Cardiac fibroblast (primary cell): ENCODE measurements at regions not wholly inside any gene's neighbourhood (a gene's known extent, or its start where the extent isn't known, plus 50 kb on each side); places are given as distances from the start of the nearest gene placed in this dataset.

Source experiments
- DNase-seq, 2 donors: peaks; one replicate each; pipeline versions ENCODE4 v3.0.0 to v3.0.0-alpha.2; 2010; ENCODE audit warnings: low read depth in 2 of 2
- H3K4me3 ChIP-seq, 2 donors: replicated peaks in 1 of 2; 1 replicate in 1 of 2; 2 replicates in 1 of 2; pipeline ENCODE4 v1.5.1; 2011; ENCODE audit warnings: low read depth in 2 of 2, low read length in 2 of 2, mild to moderate bottlenecking in 2 of 2, moderate library complexity in 1 of 2
- TF ChIP-seq, protein P1 (sequence below): IDR thresholded peaks from one replicate; pipeline ENCODE4 v1.5.1; 2011; ENCODE audit warnings: low read depth, mild to moderate bottlenecking, low read length, inconsistent platforms

GRCh38 chr13:107075576-107075975, 507.6 kb upstream of the ARGLU1 start:
- no peak for DNase-seq
- no peak overlapping the region for H3K4me3 ChIP-seq
- TF ChIP-seq, protein P1, sequence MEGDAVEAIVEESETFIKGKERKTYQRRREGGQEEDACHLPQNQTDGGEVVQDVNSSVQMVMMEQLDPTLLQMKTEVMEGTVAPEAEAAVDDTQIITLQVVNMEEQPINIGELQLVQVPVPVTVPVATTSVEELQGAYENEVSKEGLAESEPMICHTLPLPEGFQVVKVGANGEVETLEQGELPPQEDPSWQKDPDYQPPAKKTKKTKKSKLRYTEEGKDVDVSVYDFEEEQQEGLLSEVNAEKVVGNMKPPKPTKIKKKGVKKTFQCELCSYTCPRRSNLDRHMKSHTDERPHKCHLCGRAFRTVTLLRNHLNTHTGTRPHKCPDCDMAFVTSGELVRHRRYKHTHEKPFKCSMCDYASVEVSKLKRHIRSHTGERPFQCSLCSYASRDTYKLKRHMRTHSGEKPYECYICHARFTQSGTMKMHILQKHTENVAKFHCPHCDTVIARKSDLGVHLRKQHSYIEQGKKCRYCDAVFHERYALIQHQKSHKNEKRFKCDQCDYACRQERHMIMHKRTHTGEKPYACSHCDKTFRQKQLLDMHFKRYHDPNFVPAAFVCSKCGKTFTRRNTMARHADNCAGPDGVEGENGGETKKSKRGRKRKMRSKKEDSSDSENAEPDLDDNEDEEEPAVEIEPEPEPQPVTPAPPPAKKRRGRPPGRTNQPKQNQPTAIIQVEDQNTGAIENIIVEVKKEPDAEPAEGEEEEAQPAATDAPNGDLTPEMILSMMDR = no peak

DNA sequence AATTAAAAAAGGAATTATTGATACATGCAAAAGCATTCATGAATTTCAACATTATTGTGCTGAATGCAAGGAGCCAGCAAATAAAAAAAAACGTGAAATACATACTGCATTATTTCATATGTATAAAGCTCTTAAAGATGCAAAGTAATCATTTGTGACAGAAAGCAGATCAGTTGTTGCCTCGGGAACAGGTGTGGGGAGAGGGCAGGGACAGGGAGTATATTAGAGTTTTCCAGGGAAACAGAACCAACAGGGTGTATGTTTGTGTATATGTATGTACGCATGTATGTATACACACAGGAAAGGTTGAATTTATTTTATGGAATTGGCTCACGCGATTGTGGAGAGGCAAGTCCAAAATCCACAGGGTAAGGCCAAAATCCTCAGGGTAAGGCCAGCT, 502.9 kb upstream of the ARGLU1 start:
- H3K4me3 ChIP-seq = no peak overlapping the region
- no peak for DNase-seq
- TF ChIP-seq, protein P1 = no peak

GRCh38 chr13:107069108-107069776, 501.3 kb upstream of the ARGLU1 start:
- TF ChIP-seq, protein P1 = no peak
- no peak overlapping the region for H3K4me3 ChIP-seq
- no peak for DNase-seq

DNA sequence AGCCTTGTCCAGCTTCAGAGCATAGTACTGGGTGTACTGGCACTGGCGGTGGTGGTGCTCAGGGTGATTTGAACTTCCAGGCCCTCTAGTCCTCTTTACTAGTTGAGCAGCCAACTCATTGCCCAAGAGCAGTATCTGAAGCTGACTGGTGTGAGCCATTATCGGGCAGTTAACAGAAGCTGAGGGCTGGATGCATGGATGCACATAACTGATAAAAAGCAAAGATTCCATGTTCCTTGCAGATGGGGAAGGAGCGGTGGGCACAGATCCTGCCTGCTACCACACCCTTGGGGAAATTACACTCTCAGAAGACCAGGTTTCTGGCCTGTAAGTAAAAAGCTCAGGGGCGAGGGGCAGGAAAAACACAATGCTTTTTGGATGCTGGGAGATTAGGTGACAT, 499.4 kb upstream of the ARGLU1 start:
- no peak overlapping the region for H3K4me3 ChIP-seq
- TF ChIP-seq, protein P1 = no peak
- DNase-seq = no peak

DNA sequence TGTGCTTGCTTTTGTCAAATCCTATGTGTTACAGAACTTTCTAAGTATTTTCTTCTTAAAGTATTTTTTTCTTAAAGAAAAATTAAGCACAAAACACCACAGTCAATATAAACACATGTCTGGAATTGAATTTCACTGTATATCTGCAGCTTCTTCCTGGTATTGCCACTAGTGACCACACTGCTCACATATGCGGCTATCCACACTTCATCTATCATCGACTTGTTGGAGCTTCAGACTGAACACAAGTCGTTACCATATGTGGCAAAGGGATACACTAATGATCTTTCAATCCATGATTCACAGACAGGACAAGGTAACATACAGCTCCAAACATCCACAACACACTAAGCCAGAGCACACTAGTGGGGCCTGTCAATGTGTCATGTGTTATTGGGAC, 498.4 kb upstream of the ARGLU1 start:
- no peak overlapping the region for H3K4me3 ChIP-seq
- no peak for DNase-seq
- TF ChIP-seq, protein P1 = no peak

- DNase-seq = no peak
- TF ChIP-seq, protein P1 = no peak
- no peak overlapping the region for H3K4me3 ChIP-seq
Measured at GRCh38 chr13:107065036-107065435, 497.1 kb upstream of the ARGLU1 start.
